ENCODE measurements at regions not wholly inside any gene's neighbourhood (a gene's known extent, or its start where the extent isn't known, plus 50 kb on each side); places are given as distances from the start of the nearest gene placed in this dataset.

DNA sequence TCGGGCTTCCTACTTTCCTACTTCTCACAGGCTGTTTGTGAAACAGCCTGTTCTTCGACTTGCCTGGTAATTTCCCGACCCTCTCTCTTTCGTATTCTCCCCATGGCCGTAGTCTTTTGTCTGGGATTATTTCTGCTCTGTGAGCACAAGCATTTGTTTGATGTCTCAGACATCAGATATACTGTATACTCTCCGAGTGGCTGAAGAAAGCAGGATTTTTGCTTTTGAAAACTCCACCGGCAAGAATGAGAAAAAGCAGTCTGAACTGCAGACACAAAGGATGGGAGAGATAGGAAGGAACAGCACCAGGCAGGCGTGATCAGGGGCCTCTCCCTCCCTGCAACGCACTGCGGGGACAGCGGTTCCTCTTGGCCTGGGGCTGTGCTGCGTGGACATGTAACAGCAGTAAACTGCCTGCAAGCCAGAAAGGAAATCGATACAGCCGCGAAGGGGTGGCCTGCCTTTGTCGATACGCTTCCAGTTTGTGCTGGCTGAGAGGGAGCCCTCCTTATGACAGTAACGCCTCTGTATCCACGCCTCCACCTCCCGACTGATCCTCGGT lies 313.9 kb upstream of the TLE4 start:
- no peak for DNase-seq (ENCODE audit: low spot score)
- H3K4me3 Mint-ChIP-seq (ENCODE audit: unreplicated experiment), result no peak overlapping the region
- H3K4me1 Mint-ChIP-seq (ENCODE audit: unreplicated experiment), result no peaks in the 10 kb centered on the region
- TF ChIP-seq CTCF (IDR thresholded peaks at IDR 0.05; ENCODE audit: unreplicated experiment), result no peak
- H3K27ac Mint-ChIP-seq (ENCODE audit: unreplicated experiment), result no peak overlapping the region
- H3K36me3 Mint-ChIP-seq (ENCODE audit: low read depth, unreplicated experiment), result no peaks in the 10 kb centered on the region
- no peaks in the 10 kb centered on the region for H3K27me3 Mint-ChIP-seq (ENCODE audit: unreplicated experiment)
- no peaks in the 10 kb centered on the region for H3K9me3 Mint-ChIP-seq (ENCODE audit: unreplicated experiment)

- Mint-ChIP-seq H3K9me3 (ENCODE audit: unreplicated experiment) (no peaks in the 10 kb centered on the region), H3K4me3 (ENCODE audit: unreplicated experiment) (no peak overlapping the region), H3K36me3 (ENCODE audit: low read depth, unreplicated experiment) (no peaks in the 10 kb centered on the region), H3K4me1 (ENCODE audit: unreplicated experiment) (no peaks in the 10 kb centered on the region), H3K27me3 (ENCODE audit: unreplicated experiment) (no peaks in the 10 kb centered on the region), H3K27ac (ENCODE audit: unreplicated experiment) (no peak overlapping the region)
- TF ChIP-seq CTCF (IDR thresholded peaks at IDR 0.05; ENCODE audit: unreplicated experiment), result no peak
- DNase-seq (ENCODE audit: low spot score), result no peak
Measured at GRCh38 chr9:79259858-79260257, 311.9 kb upstream of the TLE4 start.

DNA sequence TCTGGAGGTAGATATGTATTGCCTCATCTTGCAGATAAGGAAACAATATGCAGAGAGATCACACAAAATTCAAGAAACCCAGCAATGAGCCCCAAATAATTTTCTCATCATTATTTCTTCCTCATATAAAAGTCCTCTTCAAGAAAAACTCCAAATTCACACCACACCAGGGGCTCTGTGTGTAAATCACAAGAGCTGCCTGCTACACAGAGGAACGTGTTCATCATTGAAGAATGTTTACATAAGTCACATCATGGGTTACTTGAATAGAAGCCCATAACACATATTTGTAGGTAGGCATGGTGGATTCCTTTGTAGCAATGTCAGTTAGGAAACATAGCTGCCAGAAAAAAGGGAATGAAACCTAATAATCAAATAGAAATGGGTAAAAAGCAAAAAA lies 308.1 kb upstream of the TLE4 start:
- H3K27me3 Mint-ChIP-seq (ENCODE audit: unreplicated experiment), result no peaks in the 10 kb centered on the region
- TF ChIP-seq CTCF (IDR thresholded peaks at IDR 0.05; ENCODE audit: unreplicated experiment), result no peak
- H3K27ac Mint-ChIP-seq (ENCODE audit: unreplicated experiment), result no peak overlapping the region
- H3K36me3 Mint-ChIP-seq (ENCODE audit: low read depth, unreplicated experiment), result no peaks in the 10 kb centered on the region
- H3K4me3 Mint-ChIP-seq (ENCODE audit: unreplicated experiment), result no peak overlapping the region
- DNase-seq (ENCODE audit: low spot score), result no peak
- no peaks in the 10 kb centered on the region for H3K9me3 Mint-ChIP-seq (ENCODE audit: unreplicated experiment)
- H3K4me1 Mint-ChIP-seq (ENCODE audit: unreplicated experiment), result no peaks in the 10 kb centered on the region

GRCh38 chr9:79264041-79264440 lies 307.7 kb upstream of the TLE4 start:
- Mint-ChIP-seq H3K27me3 (ENCODE audit: unreplicated experiment) (no peaks in the 10 kb centered on the region), H3K4me1 (ENCODE audit: unreplicated experiment) (no peaks in the 10 kb centered on the region), H3K27ac (ENCODE audit: unreplicated experiment) (no peak overlapping the region), H3K4me3 (ENCODE audit: unreplicated experiment) (no peak overlapping the region), H3K9me3 (ENCODE audit: unreplicated experiment) (no peaks in the 10 kb centered on the region), H3K36me3 (ENCODE audit: low read depth, unreplicated experiment) (no peaks in the 10 kb centered on the region)
- no peak for TF ChIP-seq CTCF (IDR thresholded peaks at IDR 0.05; ENCODE audit: unreplicated experiment)
- DNase-seq (ENCODE audit: low spot score), result no peak

DNA sequence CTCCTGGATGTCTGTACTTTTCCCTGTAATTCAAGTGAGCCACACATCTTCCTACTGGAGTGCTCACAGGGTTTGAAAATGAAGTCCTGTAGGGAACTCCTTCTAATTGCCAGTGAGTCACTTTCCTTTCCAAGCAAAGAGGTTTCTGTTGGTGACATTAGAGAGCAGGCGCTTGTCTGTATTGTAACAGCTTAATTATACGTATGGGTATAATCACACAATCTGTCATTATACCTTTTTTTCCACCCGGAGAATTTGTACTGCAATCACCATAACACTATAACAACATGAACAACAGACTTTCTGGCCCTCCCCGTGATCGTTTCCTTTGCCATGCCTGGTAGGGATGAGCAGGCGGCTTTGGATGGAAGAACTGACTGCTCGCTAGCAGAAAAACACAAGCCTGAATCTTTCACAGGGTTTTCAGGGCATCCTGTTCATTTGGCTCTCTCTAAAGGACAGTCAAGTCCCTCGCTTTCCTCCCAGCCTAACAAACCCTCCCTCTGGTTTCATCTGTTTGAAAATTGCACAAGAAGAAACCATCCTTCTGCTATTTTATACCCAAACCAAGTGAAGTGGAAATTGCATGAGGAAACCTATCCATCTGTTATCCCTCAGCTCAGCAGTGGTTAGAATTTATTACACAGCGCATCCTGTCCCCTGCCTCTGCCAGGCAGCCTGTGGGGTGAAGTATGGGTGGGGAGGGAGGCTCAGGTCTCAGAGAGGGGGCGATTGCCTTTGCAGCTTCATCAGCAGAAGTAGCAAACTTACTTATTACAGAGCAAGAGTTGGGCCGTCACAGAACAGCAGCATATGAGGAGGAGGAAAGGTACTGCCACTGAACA lies 307.0 kb upstream of the TLE4 start:
- no peak overlapping the region for H3K27ac Mint-ChIP-seq (ENCODE audit: unreplicated experiment)
- H3K27me3 Mint-ChIP-seq (ENCODE audit: unreplicated experiment), result no peaks in the 10 kb centered on the region
- H3K4me3 Mint-ChIP-seq (ENCODE audit: unreplicated experiment), result no peak overlapping the region
- no peak for DNase-seq (ENCODE audit: low spot score)
- no peak for TF ChIP-seq CTCF (IDR thresholded peaks at IDR 0.05; ENCODE audit: unreplicated experiment)
- H3K9me3 Mint-ChIP-seq (ENCODE audit: unreplicated experiment), result no peaks in the 10 kb centered on the region
- H3K36me3 Mint-ChIP-seq (ENCODE audit: low read depth, unreplicated experiment), result no peaks in the 10 kb centered on the region
- H3K4me1 Mint-ChIP-seq (ENCODE audit: unreplicated experiment), result no peaks in the 10 kb centered on the region
